Colonic mucosa (tissue), 4 donors: ENCODE measurements at regions not wholly inside any gene's neighbourhood (a gene's known extent, or its start where the extent isn't known, plus 50 kb on each side); places are given as distances from the start of the nearest gene placed in this dataset.

Experiments
- DNase-seq: peaks from one replicate; pipeline ENCODE4 v3.0.0-alpha.2; 2020
- H3K27ac ChIP-seq: fragments of 200-600 bp; one replicate; pipeline ENCODE4 v1.8.0; 2021
- H3K27me3 ChIP-seq: fragments of 200-600 bp; one replicate; pipeline ENCODE4 v1.8.0; 2021
- H3K36me3 ChIP-seq: fragments of 200-600 bp; one replicate; pipeline ENCODE4 v1.8.0; 2021
- H3K4me1 ChIP-seq: fragments of 200-600 bp; one replicate; pipeline ENCODE4 v1.8.0; 2021; ENCODE audit warnings: mild to moderate bottlenecking
- H3K4me3 ChIP-seq: fragments of 200-600 bp; one replicate; pipeline ENCODE4 v1.8.0; 2021
- H3K9ac ChIP-seq, 2 donors: one replicate each; pipeline ENCODE4 v1.7.0; 2013; ENCODE audit warnings: control low read depth in 2 of 2, low read depth in 2 of 2, low read length in 2 of 2
- H3K9me3 ChIP-seq: fragments of 200-600 bp; one replicate; pipeline ENCODE4 v1.8.0; 2021
- CTCF ChIP-seq: fragments of 200-600 bp; IDR thresholded peaks from one replicate; pipeline ENCODE4 v1.8.0; 2022; ENCODE audit warnings: antibody characterized with exemption, mild to moderate bottlenecking
- intact Hi-C: fragments of 100-400 bp; cut with DNase I; formaldehyde crosslinking; loops from one replicate; pipeline ENCODE4 v1.14.1; 2022
- donor health status: healthy.
- donor health status: DM: no; HTN: no; CAD: no.
- donor health status: DM: no; HTN: no; CAD: no.

- no peak for DNase-seq
- Histone ChIP-seq H3K27ac (peak overlapping the region; percentile 7), H3K36me3 (no peaks in the 10 kb centered on the region), H3K4me3 (no peak overlapping the region), H3K9me3 (no peaks in the 10 kb centered on the region), H3K4me1 (no peaks in the 10 kb centered on the region), H3K9ac (no peak overlapping the region), H3K27me3 (no peaks in the 10 kb centered on the region)
- no peak for TF ChIP-seq CTCF
- intact Hi-C loops, result no loop called here
Measured at GRCh38 chr5:39761199-39761950, 336.6 kb upstream of the DAB2 start.

GRCh38 chr5:39760385-39761198 is 335.8 kb upstream of the DAB2 start:
- Histone ChIP-seq H3K27me3 (no peaks in the 10 kb centered on the region), H3K9ac (no peak overlapping the region), H3K36me3 (no peaks in the 10 kb centered on the region), H3K4me3 (no peak overlapping the region), H3K9me3 (no peaks in the 10 kb centered on the region), H3K4me1 (no peaks in the 10 kb centered on the region), H3K27ac (no peak overlapping the region)
- intact Hi-C loops, result no loop called here
- DNase-seq, result no peak
- TF ChIP-seq CTCF, result no peak

GRCh38 chr5:39759701-39760100 is 334.9 kb upstream of the DAB2 start:
- Histone ChIP-seq H3K9me3 (no peaks in the 10 kb centered on the region), H3K27me3 (no peaks in the 10 kb centered on the region), H3K4me1 (no peaks in the 10 kb centered on the region), H3K36me3 (no peaks in the 10 kb centered on the region), H3K9ac (no peak overlapping the region), H3K27ac (no peak overlapping the region), H3K4me3 (no peak overlapping the region)
- DNase-seq, result no peak
- intact Hi-C loops, result no loop called here
- no peak for TF ChIP-seq CTCF

- H3K27ac ChIP-seq, result no peak overlapping the region
- no peaks in the 10 kb centered on the region for H3K36me3 ChIP-seq
- no peaks in the 10 kb centered on the region for H3K9me3 ChIP-seq
- no peak overlapping the region for H3K4me3 ChIP-seq
- no peak overlapping the region for H3K9ac ChIP-seq
- TF ChIP-seq CTCF, result no peak
- no peaks in the 10 kb centered on the region for H3K27me3 ChIP-seq
- H3K4me1 ChIP-seq, result no peaks in the 10 kb centered on the region
- no peak for DNase-seq
- intact Hi-C loops, result no loop called here
Measured at GRCh38 chr5:39758426-39758825, 333.6 kb upstream of the DAB2 start.

- TF ChIP-seq CTCF, result no peak
- H3K36me3 ChIP-seq, result no peaks in the 10 kb centered on the region
- H3K27ac ChIP-seq, result no peak overlapping the region
- no peaks in the 10 kb centered on the region for H3K27me3 ChIP-seq
- no peak overlapping the region for H3K4me3 ChIP-seq
- DNase-seq, result no peak
- intact Hi-C loops, result no loop called here
- H3K9me3 ChIP-seq, result no peaks in the 10 kb centered on the region
- H3K9ac ChIP-seq, result no peak overlapping the region
- H3K4me1 ChIP-seq, result no peaks in the 10 kb centered on the region
Measured at GRCh38 chr5:39757131-39757530, 332.4 kb upstream of the DAB2 start.
